ENCODE measurements at regions not wholly inside any gene's neighbourhood (a gene's known extent, or its start where the extent isn't known, plus 50 kb on each side); places are given as distances from the start of the nearest gene placed in this dataset.

- H2AFZ ChIP-seq (ENCODE audit: control insufficient read depth, low read depth, low read length) = no peak overlapping the region
- DNase-seq (ENCODE audit: low read depth, low spot score) (no peak), FAIRE-seq (no peak), ATAC-seq (no peak)
- H3K4me3 ChIP-seq = no peak overlapping the region
- no peaks in the 10 kb centered on the region; a peak in 1 of 4 replicates for H3K27me3 ChIP-seq (replicated peaks in 1 of 2; ENCODE audit: control insufficient read depth in 2 of 2, insufficient read depth in 2 of 2, low read length in 1 of 2)
- H3K9ac ChIP-seq (ENCODE audit: control insufficient read depth, insufficient read depth, low read length) = no peak overlapping the region
- POLR2A ChIA-PET = no interaction called here
- no peaks in the 10 kb centered on the region for H3K79me2 ChIP-seq (ENCODE audit: control insufficient read depth, insufficient read depth, low read length)
- intact Hi-C loops (cut with micrococcal nuclease; ENCODE audit: unreplicated experiment) (no loop called here), in situ Hi-C loops (cut with MboI) (no loop called here)
- no peaks in the 10 kb centered on the region for H3K4me1 ChIP-seq (ENCODE audit: control insufficient read depth, insufficient read depth, low read length)
- H3K27ac ChIP-seq (ENCODE audit: control insufficient read depth, insufficient read depth) = no peak overlapping the region
- no peak for TF ChIP-seq ZBTB11 (CRISPR knock-in tag; IDR thresholded peaks at IDR 0.05)
- RAD21 ChIA-PET (ENCODE audit: unreplicated experiment) = no interaction called here
- H3K9me3 ChIP-seq (replicated peaks; ENCODE audit: control insufficient read depth, insufficient read depth, low read length) = no peaks in the 10 kb centered on the region
- no TSS peak for BruUV-seq (replicated peaks)
- H4K20me1 ChIP-seq (ENCODE audit: control insufficient read depth, insufficient read depth) = no peaks in the 10 kb centered on the region
- H3K36me3 ChIP-seq (ENCODE audit: control insufficient read depth in 2 of 2, insufficient read depth in 2 of 2, low read length in 1 of 2) = no peaks in the 10 kb centered on the region
- no peak overlapping the region for H3K4me2 ChIP-seq (ENCODE audit: control insufficient read depth, insufficient read depth)
- 0% methylated on average over 1 of the region's 2 CpGs for WGBS (ENCODE audit: insufficient coverage, insufficient replicate concordance, low lambda C conversion rate, missing lambda C conversion rate)
- CTCF ChIA-PET = no interaction called here
- SMC1A ChIA-PET (ENCODE audit: uncharacterized antibody, unreplicated experiment) = interaction anchor here (0.7 kb wide), 1 partner anchor 169 kb away, joined by 3 read pairs; no protein-coding TSS in a partner anchor
Measured at GRCh38 chr20:22711971-22712755, 127.8 kb upstream of the FOXA2 start.

GRCh38 chr20:22716821-22717351, 132.5 kb upstream of the FOXA2 start:
- WGBS (ENCODE audit: insufficient coverage, insufficient replicate concordance, low lambda C conversion rate, missing lambda C conversion rate) = 0% methylated on average over 5 of the region's 5 CpGs
- no peak for DNase-seq (ENCODE audit: low read depth, low spot score)
- Histone ChIP-seq H2AFZ (ENCODE audit: control insufficient read depth, low read depth, low read length) (no peak overlapping the region), H3K27me3 (replicated peaks in 1 of 2; ENCODE audit: control insufficient read depth in 2 of 2, insufficient read depth in 2 of 2, low read length in 1 of 2) (no peaks in the 10 kb centered on the region; a peak in 2 of 4 replicates), H3K79me2 (ENCODE audit: control insufficient read depth, insufficient read depth, low read length) (no peaks in the 10 kb centered on the region), H3K4me2 (ENCODE audit: control insufficient read depth, insufficient read depth) (no peak overlapping the region), H3K4me3 (no peak overlapping the region), H3K9ac (ENCODE audit: control insufficient read depth, insufficient read depth, low read length) (no peak overlapping the region), H3K27ac (ENCODE audit: control insufficient read depth, insufficient read depth) (no peak overlapping the region), H3K36me3 (ENCODE audit: control insufficient read depth in 2 of 2, insufficient read depth in 2 of 2, low read length in 1 of 2) (no peaks in the 10 kb centered on the region), H3K4me1 (ENCODE audit: control insufficient read depth, insufficient read depth, low read length) (no peaks in the 10 kb centered on the region), H4K20me1 (ENCODE audit: control insufficient read depth, insufficient read depth) (no peaks in the 10 kb centered on the region), H3K9me3 (replicated peaks; ENCODE audit: control insufficient read depth, insufficient read depth, low read length) (no peaks in the 10 kb centered on the region)
- intact Hi-C loops (cut with micrococcal nuclease; ENCODE audit: unreplicated experiment) (no loop called here), in situ Hi-C loops (cut with MboI) (no loop called here)
- no TSS peak for BruUV-seq (replicated peaks)
- FAIRE-seq = no peak
- TF ChIP-seq NBN (IDR thresholded peaks at IDR 0.05) (no peak), SREBF1 (IDR thresholded peaks at IDR 0.05; ENCODE audit: low read length) (no peak), ETV6 (conservative IDR thresholded peaks at IDR 0.05 in 1 of 2, IDR thresholded peaks at IDR 0.05 in 1 of 2; ENCODE audit: borderline replicate concordance in 1 of 2, low read depth in 1 of 2) (no peak), SIN3A (IDR thresholded peaks at IDR 0.05; ENCODE audit: low read depth, low read length) (no peak), MEF2B (IDR thresholded peaks at IDR 0.05; ENCODE audit: partially characterized antibody, poor library complexity, severe bottlenecking) (no peak), HDAC2 (IDR thresholded peaks at IDR 0.05) (no peak), RUNX3 (IDR thresholded peaks at IDR 0.05; ENCODE audit: low read length) (no peak)
- POLR2A ChIA-PET = no interaction called here
- CTCF ChIA-PET = interaction anchor here (1.4 to 3.9 kb wide), 3 partner anchors 8 to 25 kb away, joined by 3 to 11 read pairs (median 4); no protein-coding TSS in a partner anchor
- SMC1A ChIA-PET (ENCODE audit: uncharacterized antibody, unreplicated experiment) = interaction anchor here (1.0 to 3.2 kb wide), 2 partner anchors 25 to 45 kb away, joined by 3 to 8 read pairs; no protein-coding TSS in a partner anchor
- no peak for ATAC-seq
- RAD21 ChIA-PET (ENCODE audit: unreplicated experiment) = no interaction called here

Measured in GM12878 (cell line).